HepG2 (cell line): ENCODE measurements at regions not wholly inside any gene's neighbourhood (a gene's known extent, or its start where the extent isn't known, plus 50 kb on each side); places are given as distances from the start of the nearest gene placed in this dataset.

Experiments
- ATAC-seq: fragments of 200-7000 bp; cut with Tn5 transposase; 3 replicates; pipeline ENCODE4 v1.9.1; 2020; ENCODE audit warnings: mild to moderate bottlenecking, moderate library complexity
- BruUV-seq: library from RNA; stranded (reverse); fragments of 400-500 nt; replicated peaks from 2 replicates; lab custom pipeline; 2021; lab: Mats Ljungman, UMichigan
- CTCF ChIA-PET: fragments of 300-600 bp; formaldehyde crosslinking; extraction: SDS; loops from one replicate; lab custom pipeline; 2021; ENCODE audit warnings: low total read pairs, inconsistent platforms, low intra/inter-chr PET ratio; lab: Yijun Ruan, JAX
- POLR2A ChIA-PET: fragments of 350-600 bp; sonication (Branson Sonifier 250); formaldehyde crosslinking; loops from one replicate; lab custom pipeline; 2020; ENCODE audit warnings: antibody characterized with exemption, inconsistent platforms; lab: Yijun Ruan, JAX
- DNase-seq: peaks from one replicate; pipeline ENCODE4 v3.0.0-alpha.2; 2015; ENCODE audit warnings: low spot score
- FAIRE-seq: peaks from 3 replicates; lab custom pipeline; 2011; peaks lifted over from hg19 to GRCh38; lab: Jason Lieb, UNC
- H2AFZ ChIP-seq: one replicate; pipeline ENCODE4 v1.6.1; 2011; ENCODE audit warnings: low read length, inconsistent platforms
- H3K27ac ChIP-seq: fragments of 300-600 bp; 3 replicates; pipeline ENCODE4 v1.8.0; 2011; ENCODE audit warnings: mixed run types, mild to moderate bottlenecking, mixed read lengths, low read length, inconsistent platforms; ENCODE audit not compliant: insufficient read depth; ENCODE audit errors: extremely low read length
- H3K27me3 ChIP-seq, 2 experiments: fragments of 200-600 bp in 1 of 2; 2 replicates in 1 of 2; 3 replicates in 1 of 2; pipeline versions ENCODE4 v1.6.0 to v1.8.0; 2011; ENCODE audit warnings: low read length in 2 of 2, mild to moderate bottlenecking in 2 of 2, moderate library complexity in 2 of 2, inconsistent platforms in 1 of 2; ENCODE audit not compliant: insufficient read depth in 2 of 2, control insufficient read depth in 1 of 2
- H3K36me3 ChIP-seq, 2 experiments: fragments of 200-600 bp in 1 of 2; replicated peaks in 1 of 2; 2 replicates in 1 of 2; 3 replicates in 1 of 2; pipeline versions ENCODE4 v1.5.1 to v1.8.0; 2011; ENCODE audit warnings: low read length in 2 of 2, inconsistent platforms in 1 of 2; ENCODE audit not compliant: insufficient read depth in 2 of 2, control insufficient read depth in 1 of 2
- H3K4me1 ChIP-seq: 2 replicates; pipeline ENCODE4 v1.5.1; 2012; ENCODE audit warnings: low read length, inconsistent platforms; ENCODE audit not compliant: insufficient read depth
- H3K4me2 ChIP-seq: 2 replicates; pipeline ENCODE4 v1.6.0; 2011; ENCODE audit warnings: low read depth, low read length, inconsistent platforms
- H3K4me3 ChIP-seq, 3 experiments: fragments of 200-600 bp in 1 of 3; sonication (generic), shearing (Covaris generic) in 1 of 3; replicated peaks in 1 of 3; 2 replicates each; pipeline ENCODE4 v1.5.1; 2011 to 2016; ENCODE audit warnings: low read length in 3 of 3, inconsistent platforms in 2 of 3, low read depth in 2 of 3, mild to moderate bottlenecking in 2 of 3, control low read depth in 1 of 3, mixed read lengths in 1 of 3; ENCODE audit not compliant: insufficient read depth in 1 of 3
- H3K79me2 ChIP-seq: one replicate; pipeline ENCODE4 v1.6.1; 2011; ENCODE audit warnings: low read length, inconsistent platforms; ENCODE audit not compliant: insufficient read depth
- H3K9ac ChIP-seq: 2 replicates; pipeline ENCODE4 v1.6.0; 2011; ENCODE audit warnings: mild to moderate bottlenecking, low read depth, low read length, inconsistent platforms; ENCODE audit not compliant: insufficient read depth
- H3K9me3 ChIP-seq: 2 replicates; pipeline ENCODE4 v1.5.1; 2012; ENCODE audit warnings: mild to moderate bottlenecking, low read length
- H4K20me1 ChIP-seq: 2 replicates; pipeline ENCODE4 v1.6.0; 2011; ENCODE audit warnings: inconsistent platforms, mild to moderate bottlenecking, low read length, moderate library complexity; ENCODE audit not compliant: insufficient read depth
- DPF2 ChIP-seq: sonication (generic); formaldehyde crosslinking; IDR thresholded peaks from 2 replicates; pipeline ENCODE4 v1.4.0; 2020; ENCODE audit warnings: mild to moderate bottlenecking, low read depth, missing genetic modification reagents, borderline replicate concordance
- IKZF4 ChIP-seq: sonication (generic); formaldehyde crosslinking; IDR thresholded peaks from 2 replicates; pipeline ENCODE4 v1.5.1; 2020; ENCODE audit warnings: borderline replicate concordance, mild to moderate bottlenecking, low read depth, missing genetic modification reagents; ENCODE audit errors: not compliant biosample characterization
- RNF2 ChIP-seq: fragments of 450-650 bp; conservative IDR thresholded peaks from 2 replicates; pipeline ENCODE4 v1.6.1; 2016; ENCODE audit warnings: low read depth
- SP140L ChIP-seq: sonication (generic); formaldehyde crosslinking; IDR thresholded peaks from 2 replicates; pipeline ENCODE4 v1.4.0; 2020; ENCODE audit warnings: missing genetic modification reagents, borderline replicate concordance
- THYN1 ChIP-seq: sonication (generic); formaldehyde crosslinking; IDR thresholded peaks from 2 replicates; pipeline ENCODE4 v1.8.1; 2023; ENCODE audit warnings: low read depth, mild to moderate bottlenecking, moderate library complexity, missing genetic modification reagents, borderline replicate concordance
- XRCC5 ChIP-seq: fragments of 200-400 bp; formaldehyde crosslinking; optimal IDR thresholded peaks from 2 replicates; pipeline ENCODE3; 2017; ENCODE audit warnings: mild to moderate bottlenecking, low read length
- ZBTB3 ChIP-seq: sonication (generic); formaldehyde crosslinking; IDR thresholded peaks from 2 replicates; pipeline ENCODE4 v1.4.0; 2020; ENCODE audit warnings: low read depth, mild to moderate bottlenecking, moderate library complexity, missing genetic modification reagents, borderline replicate concordance
- ZFYVE20 ChIP-seq: sonication (generic); formaldehyde crosslinking; IDR thresholded peaks from 2 replicates; pipeline ENCODE4 v1.8.0; 2023; ENCODE audit warnings: low read depth, mild to moderate bottlenecking, moderate library complexity, missing genetic modification reagents, borderline replicate concordance
- ZNF224 ChIP-seq: sonication (generic); formaldehyde crosslinking; IDR thresholded peaks from 2 replicates; pipeline ENCODE4 v1.5.0; 2020; ENCODE audit warnings: mild to moderate bottlenecking, missing genetic modification reagents
- WGBS: methylation state at CpG from one replicate; pipeline ENCODE4 v1.1.6; 2017; ENCODE audit warnings: low lambda C conversion rate; 5-methylcytosine and 5-hydroxymethylcytosine counted together
- in situ Hi-C: cut with HindIII; loops from 2 replicates; pipeline ENCODE4 v1.10.0; 2017; ENCODE audit warnings: low pct_unique_long_range_greater_than_20kb; ENCODE audit not compliant: extremely low pct_ligation_motif_present
- intact Hi-C: fragments of 100-400 bp; cut with micrococcal nuclease; formaldehyde crosslinking; loops from one replicate; pipeline ENCODE4 v1.10.0; 2022; ENCODE audit not compliant: unreplicated experiment
- TF ChIP-seq, protein P1 (sequence below): sonication (generic); formaldehyde crosslinking; IDR thresholded peaks from 2 replicates; pipeline ENCODE4 v1.4.0; 2020; ENCODE audit warnings: mild to moderate bottlenecking, missing genetic modification reagents, borderline replicate concordance
- TF ChIP-seq, protein P2 (sequence below): fragments of 450-650 bp; IDR thresholded peaks from 2 replicates; pipeline ENCODE4 v1.6.1; 2016
- TF ChIP-seq, protein P3 (sequence below), 2 experiments: sonication (generic) in 1 of 2; formaldehyde crosslinking in 1 of 2; IDR thresholded peaks; 2 replicates each; pipeline versions ENCODE4 v1.4.0 to v1.6.1; 2016 to 2020; ENCODE audit warnings: borderline replicate concordance in 1 of 2, low read depth in 1 of 2, mild to moderate bottlenecking in 1 of 2, missing genetic modification reagents in 1 of 2

DNA sequence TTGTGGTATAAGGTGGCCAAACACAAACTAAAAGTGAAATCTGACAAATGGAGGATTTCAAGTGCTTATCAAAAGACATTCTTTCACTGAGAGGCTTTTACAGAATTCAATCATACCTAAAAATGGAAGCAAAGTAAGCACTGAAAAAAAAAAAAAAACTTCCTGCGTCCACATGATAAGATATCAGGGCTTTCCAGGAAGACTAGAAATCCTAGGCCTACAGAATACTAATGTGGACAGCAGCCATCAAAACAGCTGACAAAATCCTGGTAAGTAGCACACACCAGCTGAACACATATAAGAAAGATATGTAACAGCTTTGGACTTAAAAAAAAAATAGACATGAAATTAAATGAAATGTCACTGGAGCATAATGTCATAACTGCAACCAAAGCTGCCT, 178.2 kb downstream of the SUCLG1 start:
- no peak overlapping the region for H3K4me3 ChIP-seq
- intact Hi-C loops = no loop called here
- peaks cover 39% of the 10 kb centered on the region for H3K4me1 ChIP-seq
- peaks cover 4% of the 10 kb centered on the region; the same call in 1 of the 2 replicates for H3K9me3 ChIP-seq
- TF ChIP-seq RNF2 (no peak), IKZF4 (no peak), ZBTB3 (CRISPR knock-in tag) (no peak), SP140L (no peak), DPF2 (no peak), ZFYVE20 (CRISPR knock-in tag) (no peak), XRCC5 (no peak), ZNF224 (CRISPR knock-in tag) (no peak), THYN1 (CRISPR knock-in tag) (no peak)
- TF ChIP-seq, protein P1, sequence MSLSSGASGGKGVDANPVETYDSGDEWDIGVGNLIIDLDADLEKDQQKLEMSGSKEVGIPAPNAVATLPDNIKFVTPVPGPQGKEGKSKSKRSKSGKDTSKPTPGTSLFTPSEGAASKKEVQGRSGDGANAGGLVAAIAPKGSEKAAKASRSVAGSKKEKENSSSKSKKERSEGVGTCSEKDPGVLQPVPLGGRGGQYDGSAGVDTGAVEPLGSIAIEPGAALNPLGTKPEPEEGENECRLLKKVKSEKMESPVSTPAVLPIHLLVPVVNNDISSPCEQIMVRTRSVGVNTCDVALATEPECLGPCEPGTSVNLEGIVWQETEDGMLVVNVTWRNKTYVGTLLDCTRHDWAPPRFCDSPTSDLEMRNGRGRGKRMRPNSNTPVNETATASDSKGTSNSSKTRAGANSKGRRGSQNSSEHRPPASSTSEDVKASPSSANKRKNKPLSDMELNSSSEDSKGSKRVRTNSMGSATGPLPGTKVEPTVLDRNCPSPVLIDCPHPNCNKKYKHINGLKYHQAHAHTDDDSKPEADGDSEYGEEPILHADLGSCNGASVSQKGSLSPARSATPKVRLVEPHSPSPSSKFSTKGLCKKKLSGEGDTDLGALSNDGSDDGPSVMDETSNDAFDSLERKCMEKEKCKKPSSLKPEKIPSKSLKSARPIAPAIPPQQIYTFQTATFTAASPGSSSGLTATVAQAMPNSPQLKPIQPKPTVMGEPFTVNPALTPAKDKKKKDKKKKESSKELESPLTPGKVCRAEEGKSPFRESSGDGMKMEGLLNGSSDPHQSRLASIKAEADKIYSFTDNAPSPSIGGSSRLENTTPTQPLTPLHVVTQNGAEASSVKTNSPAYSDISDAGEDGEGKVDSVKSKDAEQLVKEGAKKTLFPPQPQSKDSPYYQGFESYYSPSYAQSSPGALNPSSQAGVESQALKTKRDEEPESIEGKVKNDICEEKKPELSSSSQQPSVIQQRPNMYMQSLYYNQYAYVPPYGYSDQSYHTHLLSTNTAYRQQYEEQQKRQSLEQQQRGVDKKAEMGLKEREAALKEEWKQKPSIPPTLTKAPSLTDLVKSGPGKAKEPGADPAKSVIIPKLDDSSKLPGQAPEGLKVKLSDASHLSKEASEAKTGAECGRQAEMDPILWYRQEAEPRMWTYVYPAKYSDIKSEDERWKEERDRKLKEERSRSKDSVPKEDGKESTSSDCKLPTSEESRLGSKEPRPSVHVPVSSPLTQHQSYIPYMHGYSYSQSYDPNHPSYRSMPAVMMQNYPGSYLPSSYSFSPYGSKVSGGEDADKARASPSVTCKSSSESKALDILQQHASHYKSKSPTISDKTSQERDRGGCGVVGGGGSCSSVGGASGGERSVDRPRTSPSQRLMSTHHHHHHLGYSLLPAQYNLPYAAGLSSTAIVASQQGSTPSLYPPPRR (CRISPR knock-in tag) = no peak
- TF ChIP-seq, protein P2, sequence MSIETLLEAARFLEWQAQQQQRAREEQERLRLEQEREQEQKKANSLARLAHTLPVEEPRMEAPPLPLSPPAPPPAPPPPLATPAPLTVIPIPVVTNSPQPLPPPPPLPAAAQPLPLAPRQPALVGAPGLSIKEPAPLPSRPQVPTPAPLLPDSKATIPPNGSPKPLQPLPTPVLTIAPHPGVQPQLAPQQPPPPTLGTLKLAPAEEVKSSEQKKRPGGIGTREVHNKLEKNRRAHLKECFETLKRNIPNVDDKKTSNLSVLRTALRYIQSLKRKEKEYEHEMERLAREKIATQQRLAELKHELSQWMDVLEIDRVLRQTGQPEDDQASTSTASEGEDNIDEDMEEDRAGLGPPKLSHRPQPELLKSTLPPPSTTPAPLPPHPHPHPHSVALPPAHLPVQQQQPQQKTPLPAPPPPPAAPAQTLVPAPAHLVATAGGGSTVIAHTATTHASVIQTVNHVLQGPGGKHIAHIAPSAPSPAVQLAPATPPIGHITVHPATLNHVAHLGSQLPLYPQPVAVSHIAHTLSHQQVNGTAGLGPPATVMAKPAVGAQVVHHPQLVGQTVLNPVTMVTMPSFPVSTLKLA = no peak
- TF ChIP-seq, protein P3, sequence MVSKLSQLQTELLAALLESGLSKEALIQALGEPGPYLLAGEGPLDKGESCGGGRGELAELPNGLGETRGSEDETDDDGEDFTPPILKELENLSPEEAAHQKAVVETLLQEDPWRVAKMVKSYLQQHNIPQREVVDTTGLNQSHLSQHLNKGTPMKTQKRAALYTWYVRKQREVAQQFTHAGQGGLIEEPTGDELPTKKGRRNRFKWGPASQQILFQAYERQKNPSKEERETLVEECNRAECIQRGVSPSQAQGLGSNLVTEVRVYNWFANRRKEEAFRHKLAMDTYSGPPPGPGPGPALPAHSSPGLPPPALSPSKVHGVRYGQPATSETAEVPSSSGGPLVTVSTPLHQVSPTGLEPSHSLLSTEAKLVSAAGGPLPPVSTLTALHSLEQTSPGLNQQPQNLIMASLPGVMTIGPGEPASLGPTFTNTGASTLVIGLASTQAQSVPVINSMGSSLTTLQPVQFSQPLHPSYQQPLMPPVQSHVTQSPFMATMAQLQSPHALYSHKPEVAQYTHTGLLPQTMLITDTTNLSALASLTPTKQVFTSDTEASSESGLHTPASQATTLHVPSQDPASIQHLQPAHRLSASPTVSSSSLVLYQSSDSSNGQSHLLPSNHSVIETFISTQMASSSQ (IDR thresholded peaks at IDR 0.05; ENCODE audit: low read depth) = no peak
- TF ChIP-seq, protein P3 (CRISPR knock-in tag; IDR thresholded peaks at IDR 0.05; ENCODE audit: borderline replicate concordance) = no peak
- TF ChIP-seq, all 625 proteins: peak for 0
- no peak overlapping the region for H3K27ac ChIP-seq
- ATAC-seq (no peak), DNase-seq (no peak), FAIRE-seq (no peak)
- no peak overlapping the region for H3K4me2 ChIP-seq
- no TSS peak for BruUV-seq
- no peak overlapping the region for H2AFZ ChIP-seq
- H3K79me2 ChIP-seq = no peaks in the 10 kb centered on the region
- ChIA-PET CTCF (no interaction called here), POLR2A (interaction anchor here (1.7 to 2.5 kb wide), 3 partner anchors 13 to 20 kb away, joined by 4 to 10 read pairs (median 8); no protein-coding TSS in a partner anchor)
- H3K36me3 ChIP-seq = no peaks in the 10 kb centered on the region
- no peak overlapping the region for H3K9ac ChIP-seq
- in situ Hi-C loops = no loop called here
- H4K20me1 ChIP-seq = no peaks in the 10 kb centered on the region
- 95% methylated on average over 1 of the region's 1 CpG for WGBS
- H3K27me3 ChIP-seq = no peaks in the 10 kb centered on the region
